SK-N-SH treated with all-trans-retinoic acid at 6 μM for 48 hours (cell line): ENCODE measurements at regions not wholly inside any gene's neighbourhood (a gene's known extent, or its start where the extent isn't known, plus 50 kb on each side); places are given as distances from the start of the nearest gene placed in this dataset.

Experiments
- ATAC-seq: fragments of 200-7000 bp; cut with Tn5 transposase; 3 replicates; pipeline ENCODE4 v1.9.1; 2020; ENCODE audit warnings: mild to moderate bottlenecking, moderate library complexity
- BACH2 ChIP-seq: fragments of 250-450 bp; sonication (Bioruptor Pico); IDR thresholded peaks from 2 replicates; pipeline ENCODE4 v1.9.0; 2021; ENCODE audit warnings: mild to moderate bottlenecking, borderline replicate concordance
- CSDC2 ChIP-seq: fragments of 250-450 bp; sonication (Bioruptor Pico); IDR thresholded peaks from 2 replicates; pipeline ENCODE4 v1.5.0; 2020; ENCODE audit warnings: mild to moderate bottlenecking, moderate library complexity
- GLIS3 ChIP-seq: fragments of 250-450 bp; sonication (Bioruptor Pico); IDR thresholded peaks from 2 replicates; pipeline ENCODE4 v1.5.0; 2020; ENCODE audit warnings: mild to moderate bottlenecking, moderate library complexity
- ISL1 ChIP-seq: fragments of 250-450 bp; sonication (Bioruptor Pico); IDR thresholded peaks from 2 replicates; pipeline ENCODE4 v2.1.2; 2022; ENCODE audit warnings: mild to moderate bottlenecking, moderate library complexity
- OSR1 ChIP-seq: fragments of 250-450 bp; sonication (Bioruptor Pico); IDR thresholded peaks from 2 replicates; pipeline ENCODE4 v1.8.0; 2022; ENCODE audit warnings: moderate library complexity, mild to moderate bottlenecking, inconsistent platforms
- PPARA ChIP-seq: fragments of 250-450 bp; sonication (Bioruptor Pico); IDR thresholded peaks from 2 replicates; pipeline ENCODE4 v1.5.0; 2020; ENCODE audit warnings: mild to moderate bottlenecking, borderline replicate concordance
- SNAI2 ChIP-seq: fragments of 250-450 bp; sonication (Bioruptor Pico); IDR thresholded peaks from 2 replicates; pipeline ENCODE4 v1.5.0; 2020; ENCODE audit warnings: mild to moderate bottlenecking, moderate library complexity
- TCF4 ChIP-seq: fragments of 250-450 bp; sonication (Bioruptor Pico); IDR thresholded peaks from 2 replicates; pipeline ENCODE4 v1.8.0; 2021; ENCODE audit warnings: mild to moderate bottlenecking, moderate library complexity, borderline replicate concordance
- TOX ChIP-seq: fragments of 250-450 bp; sonication (Bioruptor Pico); IDR thresholded peaks from 2 replicates; pipeline ENCODE4 v1.8.0; 2021; ENCODE audit warnings: mild to moderate bottlenecking, moderate library complexity, borderline replicate concordance
- ZFP3 ChIP-seq: fragments of 250-450 bp; sonication (Bioruptor Pico); IDR thresholded peaks from 2 replicates; pipeline ENCODE4 v1.5.0; 2020; ENCODE audit warnings: mild to moderate bottlenecking, moderate library complexity
- ZFP30 ChIP-seq: fragments of 450-650 bp; formaldehyde crosslinking; IDR thresholded peaks from 2 replicates; pipeline ENCODE4 v1.5.0; 2022; ENCODE audit warnings: mild to moderate bottlenecking, moderate library complexity
- ZNF565 ChIP-seq: fragments of 450-650 bp; formaldehyde crosslinking; conservative IDR thresholded peaks from 2 replicates; pipeline ENCODE4 v1.5.0; 2020; ENCODE audit warnings: low read depth, mild to moderate bottlenecking, moderate library complexity
- ZNF70 ChIP-seq: fragments of 450-650 bp; formaldehyde crosslinking; IDR thresholded peaks from 2 replicates; pipeline ENCODE4 v1.5.0; 2020; ENCODE audit warnings: mild to moderate bottlenecking, moderate library complexity
- ZNF8 ChIP-seq: fragments of 450-650 bp; formaldehyde crosslinking; IDR thresholded peaks from 2 replicates; pipeline ENCODE4 v1.5.0; 2020; ENCODE audit warnings: mild to moderate bottlenecking, moderate library complexity
- TF ChIP-seq, protein P1 (sequence below): fragments of 250-450 bp; sonication (Bioruptor Pico); IDR thresholded peaks from 2 replicates; pipeline ENCODE4 v1.5.1; 2020; ENCODE audit warnings: low read depth, mild to moderate bottlenecking, moderate library complexity
- TF ChIP-seq, protein P2 (sequence below): fragments of 250-450 bp; sonication (Bioruptor Pico); IDR thresholded peaks from 2 replicates; pipeline ENCODE4 v1.8.0; 2021; ENCODE audit warnings: low read depth, mild to moderate bottlenecking, moderate library complexity, borderline replicate concordance
- TF ChIP-seq, protein P3 (sequence below): fragments of 250-450 bp; sonication (Bioruptor Pico); IDR thresholded peaks from 2 replicates; pipeline ENCODE4 v1.8.0; 2020; ENCODE audit warnings: mild to moderate bottlenecking, moderate library complexity, borderline replicate concordance

DNA sequence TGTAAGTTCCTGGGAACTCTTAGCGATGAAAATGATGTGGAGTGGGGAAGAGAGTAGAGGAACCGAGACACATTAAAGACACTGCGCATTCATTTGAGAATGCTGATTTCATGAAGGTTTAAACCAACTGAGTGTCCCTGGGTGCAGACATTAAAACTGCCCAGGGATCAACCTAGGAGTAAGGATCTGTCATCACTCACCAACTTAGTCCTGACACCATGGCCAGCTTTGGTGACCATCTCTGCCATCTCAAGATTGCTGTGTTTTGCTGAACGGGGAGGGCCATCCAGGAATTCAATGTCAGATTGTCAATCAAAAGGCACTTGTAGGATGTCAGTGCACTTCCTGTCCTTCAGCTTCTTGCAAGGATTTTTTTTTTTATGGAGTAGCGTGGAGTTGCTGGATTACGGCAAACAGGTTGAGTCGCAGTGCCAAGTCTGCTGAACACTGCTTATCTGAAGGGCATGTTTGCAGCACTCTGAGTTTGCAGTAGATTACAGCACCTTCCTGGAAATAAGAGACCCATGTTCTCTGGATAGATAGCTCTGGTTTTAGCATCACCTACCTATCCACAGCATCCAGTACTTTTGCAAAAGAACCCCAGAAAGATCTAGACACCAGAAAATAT lies 258.1 kb upstream of the IRX3 start:
- TF ChIP-seq ZNF565 (CRISPR knock-in tag) (no peak), ISL1 (no peak), OSR1 (CRISPR knock-in tag) (no peak), TCF4 (CRISPR knock-in tag) (no peak), BACH2 (CRISPR knock-in tag) (no peak), ZNF8 (no peak), PPARA (CRISPR knock-in tag) (no peak), CSDC2 (CRISPR knock-in tag) (no peak), SNAI2 (no peak), ZFP30 (CRISPR knock-in tag) (no peak), GLIS3 (no peak)
- TF ChIP-seq, protein P1, sequence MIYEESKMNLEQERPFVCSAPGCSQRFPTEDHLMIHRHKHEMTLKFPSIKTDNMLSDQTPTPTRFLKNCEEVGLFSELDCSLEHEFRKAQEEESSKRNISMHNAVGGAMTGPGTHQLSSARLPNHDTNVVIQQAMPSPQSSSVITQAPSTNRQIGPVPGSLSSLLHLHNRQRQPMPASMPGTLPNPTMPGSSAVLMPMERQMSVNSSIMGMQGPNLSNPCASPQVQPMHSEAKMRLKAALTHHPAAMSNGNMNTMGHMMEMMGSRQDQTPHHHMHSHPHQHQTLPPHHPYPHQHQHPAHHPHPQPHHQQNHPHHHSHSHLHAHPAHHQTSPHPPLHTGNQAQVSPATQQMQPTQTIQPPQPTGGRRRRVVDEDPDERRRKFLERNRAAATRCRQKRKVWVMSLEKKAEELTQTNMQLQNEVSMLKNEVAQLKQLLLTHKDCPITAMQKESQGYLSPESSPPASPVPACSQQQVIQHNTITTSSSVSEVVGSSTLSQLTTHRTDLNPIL = no peak
- TF ChIP-seq, protein P2, sequence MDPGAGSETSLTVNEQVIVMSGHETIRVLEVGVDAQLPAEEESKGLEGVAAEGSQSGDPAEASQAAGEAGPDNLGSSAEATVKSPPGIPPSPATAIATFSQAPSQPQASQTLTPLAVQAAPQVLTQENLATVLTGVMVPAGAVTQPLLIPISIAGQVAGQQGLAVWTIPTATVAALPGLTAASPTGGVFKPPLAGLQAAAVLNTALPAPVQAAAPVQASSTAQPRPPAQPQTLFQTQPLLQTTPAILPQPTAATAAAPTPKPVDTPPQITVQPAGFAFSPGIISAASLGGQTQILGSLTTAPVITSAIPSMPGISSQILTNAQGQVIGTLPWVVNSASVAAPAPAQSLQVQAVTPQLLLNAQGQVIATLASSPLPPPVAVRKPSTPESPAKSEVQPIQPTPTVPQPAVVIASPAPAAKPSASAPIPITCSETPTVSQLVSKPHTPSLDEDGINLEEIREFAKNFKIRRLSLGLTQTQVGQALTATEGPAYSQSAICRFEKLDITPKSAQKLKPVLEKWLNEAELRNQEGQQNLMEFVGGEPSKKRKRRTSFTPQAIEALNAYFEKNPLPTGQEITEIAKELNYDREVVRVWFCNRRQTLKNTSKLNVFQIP (CRISPR knock-in tag) = no peak
- TF ChIP-seq, all 23 proteins: peak for 0
- no peak for ATAC-seq

DNA sequence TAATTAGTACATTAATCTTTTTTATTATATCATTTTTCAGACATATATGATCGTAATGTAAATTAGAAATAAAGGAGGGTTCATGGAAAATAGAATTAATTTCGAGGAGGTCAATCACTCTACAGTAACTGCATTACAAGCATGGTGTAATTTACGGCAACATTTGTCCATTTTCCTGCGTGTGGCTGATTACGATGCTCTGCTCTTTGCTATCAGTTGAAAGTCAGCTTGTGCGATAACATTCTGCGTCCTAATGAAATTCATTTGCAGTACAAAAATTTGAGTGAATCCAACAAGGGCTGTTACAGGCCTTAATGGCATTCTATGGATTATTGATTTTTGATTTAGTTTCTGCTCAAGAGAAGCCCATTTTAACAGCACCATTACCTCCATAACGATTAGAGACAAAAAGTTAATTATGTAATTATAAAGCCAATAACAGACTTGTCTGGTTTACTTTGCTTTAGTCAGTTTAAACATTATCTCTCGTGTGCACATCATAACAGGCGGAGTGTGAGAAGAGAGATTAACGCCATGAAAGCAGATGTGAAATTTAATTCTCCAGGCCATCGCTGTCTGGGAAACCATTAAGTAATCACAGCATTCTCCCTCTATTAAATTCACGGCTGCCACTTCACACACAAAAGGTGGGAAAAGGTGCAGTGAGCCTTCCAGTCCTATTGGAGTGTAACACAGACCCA lies 256.4 kb upstream of the IRX3 start:
- TF ChIP-seq ISL1 (peak; percentile 52), GLIS3 (no peak)
- TF ChIP-seq, protein P1 = 0 out of 2 replicates have a peak, but pooled peaks have one; percentile 26
- ATAC-seq = no peak

DNA sequence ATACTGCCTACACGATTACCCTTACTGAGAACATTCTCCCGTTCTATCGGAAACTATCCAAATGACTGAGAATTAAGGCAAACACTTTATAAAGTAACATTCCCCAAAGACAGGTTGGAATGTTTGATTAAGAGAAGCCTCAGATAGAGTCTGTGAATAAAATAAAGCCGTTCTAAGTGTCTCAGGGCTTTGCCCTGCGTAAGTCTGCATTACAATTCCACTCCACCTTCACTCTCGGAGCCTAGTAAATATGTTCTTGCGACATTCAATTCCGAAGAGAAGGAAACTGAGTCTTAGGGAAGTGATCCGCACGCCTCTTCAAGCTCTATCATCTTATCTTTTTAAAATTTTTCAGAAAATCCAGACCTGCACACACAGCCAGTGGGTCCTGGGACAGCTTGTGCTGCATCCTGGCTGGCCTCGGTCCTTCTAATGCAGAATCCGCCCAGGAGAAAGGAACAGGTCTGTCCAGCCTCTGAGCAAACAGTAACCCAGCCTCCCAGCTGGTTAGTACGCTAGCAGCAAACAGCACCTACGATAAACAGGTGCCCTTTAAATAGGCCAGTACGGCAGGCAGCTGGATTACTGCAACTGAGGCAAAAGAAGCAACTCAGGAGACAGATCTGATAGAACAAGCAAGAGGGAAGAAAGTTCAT lies 254.1 kb upstream of the IRX3 start:
- no peak for ATAC-seq
- no peak for TF ChIP-seq ISL1
- no peak for TF ChIP-seq TOX
- TF ChIP-seq ZFP3 (CRISPR knock-in tag) = no peak
- TF ChIP-seq, protein P3, sequence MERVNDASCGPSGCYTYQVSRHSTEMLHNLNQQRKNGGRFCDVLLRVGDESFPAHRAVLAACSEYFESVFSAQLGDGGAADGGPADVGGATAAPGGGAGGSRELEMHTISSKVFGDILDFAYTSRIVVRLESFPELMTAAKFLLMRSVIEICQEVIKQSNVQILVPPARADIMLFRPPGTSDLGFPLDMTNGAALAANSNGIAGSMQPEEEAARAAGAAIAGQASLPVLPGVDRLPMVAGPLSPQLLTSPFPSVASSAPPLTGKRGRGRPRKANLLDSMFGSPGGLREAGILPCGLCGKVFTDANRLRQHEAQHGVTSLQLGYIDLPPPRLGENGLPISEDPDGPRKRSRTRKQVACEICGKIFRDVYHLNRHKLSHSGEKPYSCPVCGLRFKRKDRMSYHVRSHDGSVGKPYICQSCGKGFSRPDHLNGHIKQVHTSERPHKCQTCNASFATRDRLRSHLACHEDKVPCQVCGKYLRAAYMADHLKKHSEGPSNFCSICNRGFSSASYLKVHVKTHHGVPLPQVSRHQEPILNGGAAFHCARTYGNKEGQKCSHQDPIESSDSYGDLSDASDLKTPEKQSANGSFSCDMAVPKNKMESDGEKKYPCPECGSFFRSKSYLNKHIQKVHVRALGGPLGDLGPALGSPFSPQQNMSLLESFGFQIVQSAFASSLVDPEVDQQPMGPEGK (CRISPR knock-in tag) = no peak
- TF ChIP-seq, protein P2 (CRISPR knock-in tag) = no peak
- TF ChIP-seq ZNF565 (CRISPR knock-in tag) = no peak
- TF ChIP-seq ZFP30 (CRISPR knock-in tag) = no peak
- TF ChIP-seq GLIS3 = no peak
- no peak for TF ChIP-seq ZNF70 (CRISPR knock-in tag)
- TF ChIP-seq PPARA (CRISPR knock-in tag) = no peak
- TF ChIP-seq CSDC2 (CRISPR knock-in tag) = no peak
- TF ChIP-seq SNAI2 = no peak

DNA sequence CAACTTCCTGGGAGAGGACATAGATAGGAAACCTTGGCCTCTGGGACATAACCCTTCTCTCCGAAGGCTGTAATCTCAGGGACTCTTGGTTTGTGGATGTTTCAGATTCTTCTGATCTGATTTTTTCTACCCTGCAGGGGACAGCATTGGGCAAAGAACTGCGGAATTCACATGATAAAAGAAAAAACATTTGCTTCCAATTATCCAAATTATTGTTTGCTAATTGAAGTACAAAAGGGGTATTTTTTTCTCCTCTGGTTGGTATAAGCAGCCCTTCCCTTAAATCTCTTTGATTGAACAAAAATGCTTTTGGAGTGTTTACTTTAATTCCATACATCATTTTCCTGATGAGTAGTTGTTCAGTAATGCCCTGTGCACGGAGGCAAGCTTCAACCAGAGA lies 251.7 kb upstream of the IRX3 start:
- peak; percentile 49; the same call in 1 of the 3 replicates for ATAC-seq
- no peak for TF ChIP-seq OSR1 (CRISPR knock-in tag)
- no peak for TF ChIP-seq CSDC2 (CRISPR knock-in tag)
- TF ChIP-seq TCF4 (CRISPR knock-in tag) = peak; percentile 67
- peak; percentile 17; the same call in 1 of the 2 replicates for TF ChIP-seq ISL1
